ENCODE measurements at regions not wholly inside any gene's neighbourhood (a gene's known extent, or its start where the extent isn't known, plus 50 kb on each side); places are given as distances from the start of the nearest gene placed in this dataset.
"Not testable (repeated sequence)": the region's sequence is repeated elsewhere in the genome, so short reads cannot be mapped to it uniquely, and the experiment has no call there.

GRCh38 chr7:153017223-153017622 lies 257.7 kb downstream of the ACTR3B start:
- DNase-seq: no peak

GRCh38 chr7:153021542-153021941 lies 262.0 kb downstream of the ACTR3B start:
- DNase-seq: no peak

- no peak for DNase-seq
These were observed 263.1 kb downstream of the ACTR3B start for GRCh38 chr7:153022475-153023193.

GRCh38 chr7:153023194-153023592 lies 263.6 kb downstream of the ACTR3B start:
- DNase-seq: no peak

GRCh38 chr7:153027210-153027609 lies 267.7 kb downstream of the ACTR3B start:
- DNase-seq: no peak

- DNase-seq: no peak
These were observed 268.4 kb downstream of the ACTR3B start for GRCh38 chr7:153027904-153028303.

DNA sequence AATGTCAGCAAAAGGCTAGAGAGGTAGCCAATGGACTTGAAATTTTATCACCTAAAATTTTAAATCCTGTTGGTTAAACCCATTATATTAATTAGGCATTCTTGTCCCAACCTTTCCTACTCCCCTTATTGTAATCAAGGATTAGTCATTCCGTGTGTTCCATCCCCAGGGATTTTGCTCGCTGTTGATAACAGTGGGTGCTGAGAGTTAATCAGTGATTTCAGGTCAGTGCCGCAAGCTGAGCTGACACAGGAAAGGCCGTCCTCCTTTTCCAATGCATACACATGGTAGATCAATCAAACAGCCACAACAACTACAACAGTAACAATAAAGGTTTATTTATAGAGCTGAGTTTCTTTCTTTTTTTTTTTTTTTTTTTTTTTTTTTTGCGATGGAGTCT lies 271.4 kb downstream of the ACTR3B start:
- DNase-seq: no peak

DNA sequence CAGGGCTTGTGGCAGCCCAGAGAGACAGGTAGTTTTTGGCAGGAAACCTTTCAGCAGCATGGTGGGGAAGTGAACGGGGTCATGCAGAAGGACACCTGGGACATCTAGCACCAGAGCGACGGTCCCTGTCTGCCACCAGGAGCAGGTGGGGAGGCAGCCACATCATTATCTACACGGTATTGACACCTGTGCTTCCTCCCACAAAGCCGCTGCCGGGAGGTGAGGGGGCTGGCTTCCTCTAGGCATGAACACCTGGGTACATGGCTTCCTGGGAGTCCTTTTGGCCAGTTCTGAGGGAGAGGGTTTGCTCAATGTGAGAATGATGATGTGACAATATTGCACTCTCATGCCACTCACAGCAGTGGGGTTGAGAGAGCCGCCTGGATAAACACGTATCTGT lies 275.2 kb downstream of the ACTR3B start:
- DNase-seq: no peak

DNA sequence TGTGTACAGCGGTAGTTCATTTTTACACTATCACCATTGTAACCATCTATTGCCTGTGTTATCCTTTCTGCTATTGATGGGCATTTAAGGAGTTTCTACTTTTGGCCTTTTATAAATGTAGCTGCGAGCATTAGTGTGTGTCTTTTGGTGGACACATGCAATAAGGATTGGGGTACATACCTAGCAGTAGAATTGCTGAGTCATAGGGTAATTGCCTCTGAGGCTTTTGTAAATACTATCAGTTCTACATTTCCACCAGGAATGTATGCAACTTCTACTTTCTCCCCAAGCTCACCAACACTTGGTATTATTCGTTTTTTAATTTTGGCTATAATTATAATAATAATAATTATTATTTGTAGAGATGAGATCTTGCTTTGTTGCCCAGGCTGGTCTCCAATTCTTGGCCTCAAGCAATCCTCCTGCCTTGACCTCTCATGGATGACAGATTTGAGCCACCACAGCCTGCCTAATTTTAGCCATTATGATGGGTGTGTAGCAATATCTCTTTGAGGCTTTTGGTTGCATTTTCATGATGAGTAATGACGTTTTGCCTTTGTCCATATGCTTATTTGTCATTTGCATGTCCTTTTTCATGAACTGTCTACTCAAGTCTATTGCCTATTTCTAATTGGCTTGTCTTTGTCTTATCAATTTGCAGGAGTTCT lies 277.0 kb downstream of the ACTR3B start:
- DNase-seq: no peak

- no peak for DNase-seq
These were observed 283.9 kb downstream of the ACTR3B start for GRCh38 chr7:153043440-153043839.

DNA sequence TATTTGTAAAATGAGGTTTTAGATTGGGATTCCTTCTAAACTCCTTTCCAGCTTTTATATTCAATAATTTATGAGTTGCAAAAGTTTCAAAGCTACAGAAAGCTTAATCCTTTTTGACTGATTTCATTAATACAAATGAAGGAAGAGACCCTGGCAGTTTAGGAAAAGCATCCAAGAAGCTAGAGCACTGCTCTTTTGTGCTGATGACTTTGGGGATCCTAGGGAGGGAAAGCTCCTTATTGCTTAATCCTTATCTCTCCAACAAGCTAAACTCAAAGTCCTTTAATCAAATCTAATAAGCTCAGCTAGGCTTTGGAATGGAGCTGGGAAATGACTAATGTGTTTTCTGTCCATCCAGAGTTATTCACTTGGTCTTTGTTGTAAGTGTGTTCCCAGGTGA lies 285.4 kb downstream of the ACTR3B start:
- DNase-seq: no peak

GRCh38 chr7:153047079-153047959 lies 287.8 kb downstream of the ACTR3B start:
- no peak for DNase-seq

DNA sequence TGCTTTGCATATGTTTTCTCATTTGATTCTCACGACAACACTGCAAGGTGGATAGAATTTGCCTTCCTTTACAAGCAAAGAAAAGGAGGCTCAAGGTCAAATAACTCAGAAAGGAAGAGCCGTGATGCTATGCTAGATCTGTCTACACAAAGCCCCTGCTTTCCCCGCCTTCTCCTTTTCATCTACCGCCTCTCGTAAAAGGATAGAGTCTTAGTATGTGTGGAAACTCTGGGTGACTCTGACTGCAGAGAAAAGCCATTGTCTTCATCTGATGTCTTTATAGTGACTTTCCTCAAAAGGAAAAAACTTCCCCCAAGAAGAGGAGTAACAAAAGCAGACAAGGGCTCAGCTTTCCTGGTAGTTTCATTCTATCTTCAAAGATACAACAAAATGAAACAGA lies 292.7 kb downstream of the ACTR3B start:
- DNase-seq: no peak

GRCh38 chr7:153061910-153062528 lies 302.5 kb downstream of the ACTR3B start:
- no peak for DNase-seq

DNA sequence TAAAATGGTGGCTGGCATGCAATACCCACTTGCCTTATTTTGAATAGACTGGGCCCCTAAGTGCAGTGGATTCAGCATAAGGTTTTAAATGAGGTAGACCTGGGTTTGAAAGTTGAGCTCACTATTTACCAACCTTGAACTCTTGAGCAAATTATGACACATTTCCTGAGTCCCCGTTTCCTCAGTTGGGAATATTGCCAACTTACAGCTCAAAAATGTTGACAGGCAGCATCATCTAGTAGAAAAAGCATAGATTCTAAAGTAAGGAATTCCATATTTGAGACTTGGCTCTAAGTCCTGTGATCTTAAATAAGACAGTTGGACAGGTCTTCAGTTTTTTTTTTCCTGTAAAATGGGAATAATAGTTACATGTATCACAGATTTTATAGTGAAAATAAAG lies 305.5 kb downstream of the ACTR3B start:
- DNase-seq: no peak

- no peak for DNase-seq
These were observed 307.2 kb downstream of the ACTR3B start for GRCh38 chr7:153066711-153067110.

DNA sequence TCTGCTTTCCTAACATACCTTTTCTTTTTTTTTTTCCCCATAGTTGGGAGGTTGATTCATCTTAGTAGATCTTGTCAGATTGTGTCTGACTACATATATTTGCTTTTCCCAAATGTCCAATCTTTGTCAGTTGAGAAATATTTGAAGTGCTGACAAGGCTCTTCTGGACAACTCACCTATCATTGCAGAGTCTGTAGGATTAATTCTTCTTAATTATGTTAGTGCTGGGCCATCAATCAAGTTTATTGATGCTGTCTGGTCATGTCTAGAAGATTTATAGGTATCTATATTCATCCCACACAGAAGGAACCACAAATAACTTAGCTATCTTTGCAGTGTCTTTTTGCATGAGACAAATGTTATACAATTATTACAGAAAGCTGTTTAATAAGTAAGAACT lies 310.6 kb downstream of the ACTR3B start:
- DNase-seq: no peak

- no peak for DNase-seq
These were observed 313.3 kb downstream of the ACTR3B start for GRCh38 chr7:153072806-153073205.

DNA sequence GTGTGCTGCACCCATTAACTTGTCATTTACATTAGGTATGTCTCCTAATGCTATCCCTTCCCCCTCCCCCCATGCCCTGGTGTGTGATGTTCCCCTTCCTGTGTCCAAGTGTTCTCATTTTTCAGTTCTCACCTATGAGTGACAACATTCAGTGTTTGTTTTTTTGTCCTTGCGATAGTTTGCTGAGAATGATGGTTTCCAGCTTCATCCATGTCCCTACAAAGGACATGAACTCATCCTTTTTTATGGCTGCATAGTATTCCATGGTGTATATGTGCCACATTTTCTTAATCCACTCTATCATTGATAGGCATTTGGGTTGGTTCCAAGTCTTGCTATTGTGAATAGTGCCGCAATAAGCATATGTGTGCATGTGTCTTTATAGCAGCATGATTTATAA lies 316.7 kb downstream of the ACTR3B start:
- DNase-seq: not testable (repeated sequence)

DNA sequence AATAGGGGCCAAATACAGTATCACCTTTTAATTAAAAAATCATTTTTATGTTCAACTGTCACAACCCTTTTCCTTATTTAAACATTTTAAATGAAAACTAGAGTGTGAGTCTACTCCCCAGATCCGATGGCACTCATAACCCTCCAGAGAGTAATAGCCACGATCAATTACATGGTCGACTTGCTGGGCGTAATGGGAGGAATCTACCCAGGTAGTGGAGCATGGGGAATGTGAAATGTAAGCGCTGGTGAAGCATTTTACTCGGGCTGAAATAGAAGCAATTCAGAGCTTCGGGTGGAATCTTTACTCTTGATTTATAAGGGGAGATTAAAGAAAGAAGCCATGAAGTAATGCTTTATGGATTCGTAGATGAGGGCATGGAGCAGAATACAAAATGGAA lies 321.9 kb downstream of the ACTR3B start:
- no peak for DNase-seq

GRCh38 chr7:153084278-153084677 lies 324.7 kb downstream of the ACTR3B start:
- DNase-seq: no peak

DNA sequence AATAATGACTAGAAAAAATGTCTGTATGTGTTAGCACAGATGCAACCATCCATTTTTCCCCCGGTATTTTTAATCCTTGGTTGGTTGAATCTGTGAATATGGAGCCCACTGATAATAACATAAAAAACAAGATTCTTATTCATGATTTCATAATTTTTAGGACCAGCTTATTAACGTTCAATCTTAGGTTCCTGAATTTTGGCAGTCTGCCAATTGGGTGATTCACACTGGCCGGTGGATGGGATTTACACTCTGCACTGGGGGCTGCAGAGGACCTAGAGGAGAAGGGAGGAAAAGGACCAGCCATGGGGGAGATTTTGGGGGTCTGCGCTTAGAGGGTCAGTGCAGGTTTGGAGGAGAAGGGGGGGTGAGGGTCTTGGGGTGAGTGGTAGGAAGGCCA lies 327.9 kb downstream of the ACTR3B start:
- DNase-seq: no peak

DNA sequence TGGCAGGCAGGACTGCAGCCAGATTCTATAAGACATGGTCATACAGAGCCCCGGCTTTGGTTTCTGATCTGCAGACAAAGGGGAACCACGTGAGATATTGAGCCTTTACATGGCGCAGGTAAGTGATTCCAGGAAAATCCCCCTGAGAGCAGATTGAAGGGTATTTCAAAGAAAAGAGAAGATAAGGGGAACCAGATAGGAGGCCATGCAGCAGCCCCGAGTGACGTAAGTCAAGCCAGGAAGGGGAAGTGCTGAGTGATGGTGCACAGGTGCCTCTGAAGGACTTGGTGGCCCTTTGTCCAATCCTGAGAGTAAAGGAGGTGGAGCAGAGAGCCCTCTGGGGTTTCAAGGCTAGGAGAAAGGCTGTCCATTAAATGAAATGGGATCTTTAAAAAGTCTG lies 329.0 kb downstream of the ACTR3B start:
- DNase-seq: no peak

All from activated CD4-positive, alpha-beta T cell treated with anti-CD3 and anti-CD28 coated beads, Interleukin-10, Interleukin-2, amounts not matched to agents 100 ng/mL and 50 ng/mL, durations not matched to agents 16 hours and 8 hours (primary cell).